A549 (cell line): ENCODE measurements at regions not wholly inside any gene's neighbourhood (a gene's known extent, or its start where the extent isn't known, plus 50 kb on each side); places are given as distances from the start of the nearest gene placed in this dataset.

ENCODE experiments used
- ATAC-seq, 2 experiments: fragments of 200-7000 bp in 1 of 2; fragments of >200 bp in 1 of 2; cut with Nextera tagmentation in 1 of 2; cut with Tn5 transposase in 1 of 2; 3 replicates each; pipeline versions ENCODE4 v1.8.0 to v1.9.1; 2018 to 2020; ENCODE audit warnings: mild to moderate bottlenecking in 1 of 2, moderate library complexity in 1 of 2
- CTCF ChIA-PET: fragments of 300-600 bp; sonication (Branson Sonifier 250); formaldehyde crosslinking; extraction: SDS; loops from one replicate; lab custom pipeline; 2021; ENCODE audit warnings: antibody characterized with exemption, inconsistent platforms; lab: Yijun Ruan, JAX
- POLR2A ChIA-PET: fragments of 350-600 bp; formaldehyde crosslinking; extraction: SDS; loops from one replicate; lab custom pipeline; 2021; ENCODE audit warnings: antibody characterized with exemption, inconsistent platforms; lab: Yijun Ruan, JAX
- DNase-seq, 2 experiments: peaks; one replicate each; pipeline versions ENCODE4 v3.0.0 to v3.0.0-alpha.2; 2011 to 2016; ENCODE audit warnings: low read depth in 1 of 2, low spot score in 1 of 2
- FAIRE-seq: peaks from 2 replicates; lab custom pipeline; 2011; peaks lifted over from hg19 to GRCh38; lab: Jason Lieb, UNC
- H3K27ac ChIP-seq, 2 experiments: fragments of >200 bp; sonication (Bioruptor Twin); formaldehyde crosslinking; 3 replicates each; pipeline ENCODE4 v1.5.1; 2016 to 2017
- H3K4me1 ChIP-seq: fragments of >200 bp; sonication (Bioruptor Twin); formaldehyde crosslinking; 3 replicates; pipeline ENCODE4 v1.6.1; 2016
- H3K4me2 ChIP-seq: fragments of >200 bp; sonication (Bioruptor Twin); formaldehyde crosslinking; 3 replicates; pipeline ENCODE4 v1.6.1; 2016
- H3K4me3 ChIP-seq: fragments of >200 bp; sonication (Bioruptor Twin); formaldehyde crosslinking; 3 replicates; pipeline ENCODE4 v1.5.1; 2016
- H3K9me3 ChIP-seq: fragments of >200 bp; sonication (Bioruptor Twin); formaldehyde crosslinking; 3 replicates; pipeline ENCODE4 v1.6.1; 2016
- BCL3 ChIP-seq: fragments of >200 bp; sonication (Bioruptor Twin); formaldehyde crosslinking; IDR thresholded peaks from 3 replicates; pipeline ENCODE4 v1.6.1; 2016
- CBX2 ChIP-seq: fragments of 200-600 bp; sonication (generic); IDR thresholded peaks from 2 replicates; pipeline ENCODE4 v1.6.1; 2016; ENCODE audit warnings: low read depth, mild to moderate bottlenecking, borderline replicate concordance
- CBX8 ChIP-seq: fragments of 200-600 bp; sonication (generic); IDR thresholded peaks from 2 replicates; pipeline ENCODE4 v1.6.1; 2016
- CEBPB ChIP-seq, 2 experiments: fragments of >200 bp in 1 of 2; sonication (Bioruptor Twin) in 1 of 2; formaldehyde crosslinking in 1 of 2; IDR thresholded peaks; 2 replicates each; pipeline ENCODE4 v1.6.1; 2012 to 2016
- CHD2 ChIP-seq: fragments of 150-350 bp; IDR thresholded peaks from 2 replicates; pipeline ENCODE4 v1.6.1; 2014; ENCODE audit warnings: low read length; ENCODE audit not compliant: partially characterized antibody
- CHD4 ChIP-seq: fragments of 200-600 bp; sonication (generic); IDR thresholded peaks from 2 replicates; pipeline ENCODE4 v1.6.1; 2016; ENCODE audit warnings: antibody characterized with exemption, mild to moderate bottlenecking, borderline replicate concordance
- CTCF ChIP-seq: fragments of >200 bp; sonication (Bioruptor Twin); formaldehyde crosslinking; IDR thresholded peaks from 3 replicates; pipeline ENCODE4 v1.5.1; 2016
- E2F6 ChIP-seq: IDR thresholded peaks from 2 replicates; pipeline ENCODE4 v1.6.1; 2012; ENCODE audit warnings: low read depth, borderline replicate concordance
- ELK1 ChIP-seq: fragments of 150-350 bp; IDR thresholded peaks from 2 replicates; pipeline ENCODE4 v1.6.1; 2014; ENCODE audit warnings: low read depth, mild to moderate bottlenecking, low read length
- ESRRA ChIP-seq: fragments of 150-350 bp; IDR thresholded peaks from 2 replicates; pipeline ENCODE4 v1.6.1; 2014; ENCODE audit warnings: mild to moderate bottlenecking, low read length, borderline replicate concordance
- HES2 ChIP-seq: fragments of >200 bp; sonication (Bioruptor Twin); formaldehyde crosslinking; IDR thresholded peaks from 2 replicates; pipeline ENCODE4 v1.6.1; 2016
- HOXA7 ChIP-seq: fragments of 250-450 bp; sonication (Bioruptor Pico); IDR thresholded peaks from 2 replicates; pipeline ENCODE4 v1.5.0; 2020; ENCODE audit warnings: mild to moderate bottlenecking, moderate library complexity
- HOXB13 ChIP-seq: fragments of 250-450 bp; sonication (Bioruptor Pico); IDR thresholded peaks from 2 replicates; pipeline ENCODE4 v1.5.0; 2020; ENCODE audit warnings: low read depth, mild to moderate bottlenecking, moderate library complexity
- KDM5A ChIP-seq: fragments of 200-600 bp; sonication (generic); IDR thresholded peaks from 2 replicates; pipeline ENCODE4 v1.6.1; 2016; ENCODE audit warnings: antibody characterized with exemption, mild to moderate bottlenecking
- MAFK ChIP-seq: fragments of 450-650 bp; IDR thresholded peaks from 2 replicates; pipeline ENCODE4 v1.6.1; 2014; ENCODE audit not compliant: partially characterized antibody
- MAX ChIP-seq: IDR thresholded peaks from 2 replicates; pipeline ENCODE4 v1.6.1; 2012
- NR3C1 ChIP-seq: fragments of >200 bp; sonication (Bioruptor Twin); formaldehyde crosslinking; IDR thresholded peaks from 3 replicates; pipeline ENCODE4 v1.6.1; 2017
- PBX3 ChIP-seq: IDR thresholded peaks from 2 replicates; pipeline ENCODE4 v1.6.1; 2012
- PHF8 ChIP-seq: fragments of 200-600 bp; sonication (generic); IDR thresholded peaks from 2 replicates; pipeline ENCODE4 v1.6.1; 2016; ENCODE audit warnings: low read depth, mild to moderate bottlenecking, antibody characterized with exemption, moderate library complexity, borderline replicate concordance
- POLR2AphosphoS2 ChIP-seq: conservative IDR thresholded peaks from 2 replicates; pipeline ENCODE4 v1.6.1; 2012; ENCODE audit warnings: low read length, improper control_type of control experiment, inconsistent platforms
- RFX5 ChIP-seq: fragments of 450-650 bp; IDR thresholded peaks from 2 replicates; pipeline ENCODE4 v1.7.1; 2014; ENCODE audit warnings: antibody characterized with exemption, mild to moderate bottlenecking, moderate library complexity
- SREBF2 ChIP-seq: fragments of 450-650 bp; IDR thresholded peaks from 2 replicates; pipeline ENCODE4 v1.6.1; 2014; ENCODE audit warnings: mild to moderate bottlenecking, moderate library complexity
- USF2 ChIP-seq: fragments of 450-650 bp; IDR thresholded peaks from 2 replicates; pipeline ENCODE4 v1.6.1; 2014; ENCODE audit warnings: antibody characterized with exemption
- WGBS: methylation state at CpG from one replicate; pipeline ENCODE4 v1.1.6; 2017; ENCODE audit errors: missing lambda C conversion rate; 5-methylcytosine and 5-hydroxymethylcytosine counted together

GRCh38 chr18:78787751-78788150 is 191.9 kb upstream of the SALL3 start:
- H3K9me3 ChIP-seq: no peaks in the 10 kb centered on the region
- no peak overlapping the region for H3K4me3 ChIP-seq

GRCh38 chr18:78788161-78788560 is 191.5 kb upstream of the SALL3 start:
- POLR2A ChIA-PET: no interaction called here
- H3K4me1 ChIP-seq: no peaks in the 10 kb centered on the region
- ATAC-seq (no peak), DNase-seq (no peak), FAIRE-seq (no peak)
- WGBS: 10% methylated on average over 5 of the region's 14 CpGs
- CTCF ChIA-PET: no interaction called here
- no peaks in the 10 kb centered on the region for H3K9me3 ChIP-seq
- no peak overlapping the region for H3K4me3 ChIP-seq
- H3K4me2 ChIP-seq: no peak overlapping the region
- no peak overlapping the region for H3K27ac ChIP-seq
- TF ChIP-seq SREBF2: no peak
- TF ChIP-seq CBX8: no peak
- no peak for TF ChIP-seq HOXB13 (CRISPR knock-in tag)
- TF ChIP-seq PBX3: no peak
- no peak for TF ChIP-seq MAFK
- no peak for TF ChIP-seq POLR2AphosphoS2
- TF ChIP-seq USF2: no peak
- no peak for TF ChIP-seq KDM5A
- no peak for TF ChIP-seq RFX5
- no peak for TF ChIP-seq BCL3

More at GRCh38 chr18:78787751-78788150, 191.9 kb upstream of the SALL3 start:
- H3K4me2 ChIP-seq: no peak overlapping the region
- WGBS: 11% methylated on average over 4 of the region's 8 CpGs
- H3K27ac ChIP-seq: no peak overlapping the region
- no peaks in the 10 kb centered on the region for H3K4me1 ChIP-seq
- ATAC-seq: no peak
- DNase-seq: no peak
- ChIA-PET POLR2A (no interaction called here), CTCF (no interaction called here)
- FAIRE-seq: no peak
- TF ChIP-seq BCL3 (no peak), HES2 (no peak), E2F6 (no peak), ELK1 (no peak), SREBF2 (no peak)

- WGBS: 14% methylated on average over 1 of the region's 11 CpGs
- no peak overlapping the region for H3K27ac ChIP-seq
Observed at GRCh38 chr18:78789850-78790249, 189.8 kb upstream of the SALL3 start.

More at GRCh38 chr18:78789850-78790249, 189.8 kb upstream of the SALL3 start:
- Histone ChIP-seq H3K4me2 (no peak overlapping the region), H3K4me3 (no peak overlapping the region), H3K9me3 (no peaks in the 10 kb centered on the region), H3K4me1 (no peaks in the 10 kb centered on the region)
- ATAC-seq: no peak
- FAIRE-seq: no peak
- TF ChIP-seq NR3C1 (no peak), PHF8 (no peak), CHD4 (no peak), HOXA7 (no peak), CHD2 (no peak), CBX2 (no peak), ESRRA (no peak), E2F6 (no peak), CTCF (no peak), MAX (no peak), CEBPB (IDR thresholded peaks at IDR 0.05) (no peak)
- CTCF ChIA-PET: no interaction called here
- DNase-seq: no peak
- POLR2A ChIA-PET: no interaction called here
